IPS-NIHi11 (cell line): ENCODE measurements at regions not wholly inside any gene's neighbourhood (a gene's known extent, or its start where the extent isn't known, plus 50 kb on each side); places are given as distances from the start of the nearest gene placed in this dataset.

ENCODE experiments used
- DNase-seq: peaks from one replicate; pipeline ENCODE4 v3.0.0; 2012; ENCODE audit warnings: mixed read lengths, low spot score

GRCh38 chr6:47360388-47360787 is 50.7 kb upstream of the TNFRSF21 start:
- DNase-seq = no peak

- no peak for DNase-seq
Measured at GRCh38 chr6:47362857-47363461, 53.3 kb upstream of the TNFRSF21 start.

GRCh38 chr6:47363736-47364135 is 54.0 kb upstream of the TNFRSF21 start:
- DNase-seq = no peak

- no peak for DNase-seq
Measured at GRCh38 chr6:47366335-47366890, 56.7 kb upstream of the TNFRSF21 start.

DNA sequence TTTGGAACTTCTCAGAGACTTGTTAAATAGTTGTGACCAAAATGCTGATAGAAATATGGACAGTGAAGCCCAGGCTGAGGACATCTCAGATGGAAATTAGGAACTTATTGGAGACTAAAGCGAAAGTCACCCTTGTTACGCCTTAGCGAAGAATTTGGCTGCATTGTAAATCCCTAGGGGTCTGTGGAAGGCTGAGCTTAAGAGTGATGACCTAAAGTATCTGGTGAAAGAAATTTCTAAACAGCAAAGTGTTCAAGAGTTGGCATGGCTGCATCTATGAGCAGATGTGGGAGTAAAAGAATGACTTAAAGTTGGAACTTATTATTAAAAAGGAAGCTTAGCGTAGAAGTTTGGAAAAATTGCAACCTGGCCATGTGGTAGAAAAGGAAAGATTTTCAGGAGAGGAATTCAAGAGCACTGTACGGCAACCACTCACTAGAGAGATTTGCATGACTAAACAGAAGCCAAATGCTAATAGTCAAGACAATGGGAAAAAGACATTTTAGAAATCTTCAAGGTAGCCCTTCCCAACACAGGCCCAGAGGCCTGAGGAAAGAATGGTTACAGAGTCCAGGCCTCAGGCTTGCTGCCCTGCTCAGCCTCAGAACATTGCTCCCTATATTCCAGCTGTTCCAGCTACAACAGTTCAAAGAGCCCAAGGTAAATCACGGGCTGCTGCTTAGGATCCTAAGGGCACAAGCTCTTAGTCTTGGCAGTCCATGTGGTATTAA is 61.6 kb upstream of the TNFRSF21 start:
- peak; percentile 23 for DNase-seq

GRCh38 chr6:47371870-47372255 is 62.2 kb upstream of the TNFRSF21 start:
- DNase-seq = no peak

- DNase-seq = no peak
Measured at GRCh38 chr6:47372318-47372717, 62.6 kb upstream of the TNFRSF21 start.

DNA sequence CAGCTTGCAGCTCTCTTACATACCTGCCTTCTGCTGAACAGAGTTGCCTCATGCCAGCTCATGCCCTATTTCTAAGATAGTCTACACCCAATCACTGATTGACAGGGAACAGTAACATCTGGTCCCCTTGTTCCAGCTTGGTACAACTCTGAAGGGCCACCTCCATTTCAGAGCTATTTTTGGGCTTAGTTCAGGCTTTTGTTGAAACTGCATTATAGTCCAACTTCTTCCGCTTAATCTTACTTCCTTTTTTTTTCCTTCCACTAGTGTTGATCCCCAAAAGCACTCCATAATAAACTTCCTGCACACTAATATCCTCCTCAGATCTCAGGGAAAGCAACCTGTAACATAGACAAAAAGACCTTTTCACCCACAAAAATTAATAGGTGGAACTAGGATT is 65.7 kb upstream of the TNFRSF21 start:
- DNase-seq = no peak

DNA sequence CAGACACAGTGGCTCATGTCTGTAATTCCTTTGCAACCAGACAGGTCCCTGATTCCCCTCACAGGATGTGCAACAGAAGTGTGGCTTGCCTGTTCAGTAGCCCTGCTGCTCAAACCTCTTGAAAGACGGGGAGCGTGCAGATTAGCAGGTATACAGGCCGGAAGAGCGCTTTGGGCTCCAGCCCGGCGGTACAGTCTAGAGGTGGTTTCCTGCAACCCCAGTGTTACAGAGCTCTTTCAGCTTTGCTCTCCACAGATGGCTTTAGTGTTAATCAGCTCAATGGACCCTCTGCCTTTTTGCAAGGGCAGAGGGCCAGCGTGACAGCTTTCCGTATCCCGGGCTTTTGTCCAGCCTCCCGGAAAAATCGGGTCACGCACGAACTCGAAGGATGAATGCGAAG is 67.2 kb upstream of the TNFRSF21 start:
- no peak for DNase-seq

DNA sequence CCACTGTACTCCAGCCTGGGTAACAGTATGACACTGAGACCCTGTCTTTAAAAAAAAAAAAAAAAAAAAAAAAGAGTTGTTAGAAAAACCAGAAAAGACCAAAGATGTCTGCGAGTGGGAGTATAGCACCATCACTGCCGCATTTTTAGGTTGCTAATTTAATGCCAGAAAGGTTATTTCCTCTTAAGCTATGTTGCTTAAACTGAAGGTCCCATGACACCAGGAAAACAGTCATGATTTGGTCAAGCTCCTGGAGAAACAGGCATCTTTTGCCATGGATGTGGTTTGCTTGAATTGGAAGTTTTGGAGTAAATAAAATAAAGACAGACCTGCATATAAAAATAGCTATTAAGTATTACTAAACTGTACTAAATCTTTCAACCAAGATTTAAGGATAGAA is 68.3 kb upstream of the TNFRSF21 start:
- no peak for DNase-seq

DNA sequence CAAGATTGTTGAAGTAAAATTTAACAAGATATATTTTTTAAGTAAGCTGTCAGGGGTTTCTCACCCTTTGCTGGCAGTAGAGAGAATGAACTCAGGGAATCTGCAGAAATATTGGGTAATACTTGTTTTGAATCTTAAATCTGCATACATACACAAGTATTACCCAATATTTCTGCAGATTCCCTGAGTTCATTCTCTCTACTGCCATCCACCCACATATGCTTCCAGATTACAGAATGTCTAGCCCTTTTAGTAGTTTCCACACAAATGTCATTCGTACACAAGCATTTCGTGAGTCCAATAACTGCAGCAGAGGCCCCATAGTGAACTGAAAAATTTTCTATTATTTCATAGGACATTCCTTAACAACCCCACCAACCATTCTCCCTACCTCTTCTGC is 69.6 kb upstream of the TNFRSF21 start:
- DNase-seq = no peak

- DNase-seq = no peak
Measured at GRCh38 chr6:47380251-47380650, 70.5 kb upstream of the TNFRSF21 start.

DNA sequence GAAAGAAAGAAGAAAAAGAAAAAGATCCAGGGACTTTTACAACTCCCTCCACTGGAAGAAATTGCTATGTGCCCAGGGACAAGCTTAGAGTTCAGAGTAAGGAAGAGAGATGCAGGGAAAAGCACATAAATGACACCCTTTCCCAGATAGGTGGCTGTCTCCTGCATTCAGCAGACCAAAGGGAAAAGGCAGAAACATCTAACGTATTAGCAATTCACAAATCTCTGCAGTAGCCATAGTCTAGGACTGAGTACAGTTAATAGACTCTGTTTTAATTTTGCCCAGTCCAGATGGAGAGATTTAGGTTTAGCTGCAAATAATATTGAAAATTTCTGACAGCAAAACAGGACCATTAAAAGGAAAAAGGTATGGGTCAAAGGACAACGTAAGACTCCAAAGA is 71.3 kb upstream of the TNFRSF21 start:
- no peak for DNase-seq

DNA sequence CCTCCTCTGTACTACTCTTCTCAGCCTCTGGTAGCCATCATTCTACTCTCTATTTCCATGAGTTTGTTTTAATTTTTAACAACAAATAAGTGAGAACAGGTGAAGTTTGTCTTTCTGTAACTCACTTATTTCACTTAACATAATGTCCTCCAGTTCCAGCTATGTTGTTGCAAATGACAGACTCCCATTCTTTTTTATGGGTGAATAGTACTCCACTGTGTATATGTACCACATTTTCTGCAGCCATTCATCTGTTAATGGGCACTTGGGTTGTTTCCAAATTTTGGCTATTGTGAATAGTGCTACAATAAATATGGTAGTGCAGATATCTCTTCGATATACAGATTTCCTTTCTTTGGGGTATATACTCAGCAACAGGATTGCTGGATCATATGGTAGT is 73.7 kb upstream of the TNFRSF21 start:
- DNase-seq = no peak

- DNase-seq = no peak
Measured at GRCh38 chr6:47391675-47392074, 82.0 kb upstream of the TNFRSF21 start.

- no peak for DNase-seq
Measured at GRCh38 chr6:47392251-47392650, 82.5 kb upstream of the TNFRSF21 start.

DNA sequence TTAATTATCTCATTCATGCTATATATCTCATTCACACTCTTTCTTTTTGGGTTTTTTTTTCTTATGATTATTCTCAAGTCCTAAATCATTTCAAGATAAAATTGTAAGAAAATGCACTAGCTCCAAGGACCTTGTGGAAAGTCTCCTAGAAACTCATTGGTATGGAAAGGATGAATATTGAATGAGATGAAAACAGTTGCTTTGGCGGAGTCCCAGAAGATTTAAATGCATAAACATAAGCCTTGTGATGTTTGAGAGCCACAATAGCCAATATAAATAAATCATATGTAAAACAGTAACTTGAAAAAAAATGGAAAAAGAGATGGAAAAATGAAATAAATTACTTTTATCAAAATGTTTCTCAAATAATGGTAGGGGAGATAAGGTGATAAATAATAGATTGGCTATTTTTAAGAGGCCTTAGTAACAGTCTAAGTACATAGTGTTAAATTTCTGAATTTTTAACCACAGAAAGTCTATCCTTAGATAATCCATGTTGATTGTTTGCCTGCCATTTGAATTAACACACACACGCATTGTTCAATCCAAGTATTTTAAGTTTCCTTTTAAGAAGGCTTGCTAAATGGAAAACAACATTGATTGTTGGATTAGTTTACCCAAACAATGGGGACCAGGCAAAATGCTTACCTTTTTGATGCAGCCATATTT is 81.1 kb upstream of the CD2AP start:
- no peak for DNase-seq

- no peak for DNase-seq
Measured at GRCh38 chr6:47400581-47400980, 77.0 kb upstream of the CD2AP start.

- DNase-seq = no peak
Measured at GRCh38 chr6:47402081-47402480, 75.5 kb upstream of the CD2AP start.

DNA sequence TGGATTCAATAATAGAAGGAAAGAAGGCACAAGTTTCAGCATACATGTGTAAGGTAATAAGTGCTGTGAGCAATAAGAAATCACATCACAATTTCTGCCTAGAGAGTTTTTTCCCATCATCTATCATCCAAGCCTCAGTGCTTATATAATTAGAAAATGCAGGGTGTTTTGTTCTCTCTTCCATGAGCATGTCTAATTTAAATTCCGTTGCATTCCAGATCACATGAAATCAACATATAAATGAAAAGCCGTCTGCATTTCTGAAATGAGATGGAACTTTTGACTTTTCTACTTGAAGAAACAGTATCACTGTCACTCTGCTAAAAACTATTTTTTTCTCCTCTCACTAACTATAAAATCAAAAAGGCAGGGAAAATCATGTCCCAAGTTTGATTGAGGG is 74.5 kb upstream of the CD2AP start:
- DNase-seq = no peak

- DNase-seq = no peak
Measured at GRCh38 chr6:47403801-47404200, 73.8 kb upstream of the CD2AP start.

DNA sequence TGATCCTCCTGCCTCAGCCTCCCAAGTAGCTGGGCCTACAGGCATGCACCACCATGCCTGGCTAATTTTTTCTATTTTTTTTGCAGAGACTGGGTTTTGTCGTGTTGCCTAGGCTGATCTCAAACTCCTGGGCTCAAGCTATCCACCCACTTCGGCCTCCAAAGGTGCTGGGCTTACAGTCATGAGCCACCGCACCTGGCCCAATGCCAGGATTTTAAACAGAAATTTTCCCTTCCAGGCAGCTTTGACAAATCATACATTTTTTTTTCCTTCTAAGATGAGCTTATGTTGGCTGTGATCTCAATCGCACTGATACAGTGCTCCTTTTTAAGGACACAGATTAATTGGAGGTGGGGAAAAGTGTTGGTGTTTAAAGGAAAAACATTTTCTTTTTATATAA is 73.2 kb upstream of the CD2AP start:
- DNase-seq = no peak

- no peak for DNase-seq
Measured at GRCh38 chr6:47405273-47405672, 72.3 kb upstream of the CD2AP start.
